ENCODE measurements at regions not wholly inside any gene's neighbourhood (a gene's known extent, or its start where the extent isn't known, plus 50 kb on each side); places are given as distances from the start of the nearest gene placed in this dataset.
A peak's percentile ranks its signal among the peaks of the same experiment; 100 is the strongest.

DNA sequence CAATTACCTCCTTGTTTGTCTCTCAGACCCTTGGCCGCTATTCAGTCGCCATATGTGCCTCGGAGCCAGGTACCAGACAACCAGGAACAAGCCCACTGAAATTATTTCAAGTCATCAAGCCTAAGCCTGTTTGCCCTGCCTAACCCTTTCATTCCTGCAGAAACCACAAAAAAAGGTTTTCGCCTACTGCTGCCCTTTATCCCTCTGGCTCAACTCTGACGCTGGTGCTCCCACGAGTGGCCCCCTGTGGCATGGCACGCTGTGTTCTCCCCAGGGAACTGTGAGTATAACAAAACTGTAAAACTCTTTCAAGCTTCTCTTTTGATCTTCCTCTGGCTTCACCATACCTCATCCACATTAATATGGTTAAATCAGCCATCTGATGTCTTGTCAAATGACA lies 215.7 kb upstream of the CDC14C start (continued):
- TF ChIP-seq, protein P1, sequence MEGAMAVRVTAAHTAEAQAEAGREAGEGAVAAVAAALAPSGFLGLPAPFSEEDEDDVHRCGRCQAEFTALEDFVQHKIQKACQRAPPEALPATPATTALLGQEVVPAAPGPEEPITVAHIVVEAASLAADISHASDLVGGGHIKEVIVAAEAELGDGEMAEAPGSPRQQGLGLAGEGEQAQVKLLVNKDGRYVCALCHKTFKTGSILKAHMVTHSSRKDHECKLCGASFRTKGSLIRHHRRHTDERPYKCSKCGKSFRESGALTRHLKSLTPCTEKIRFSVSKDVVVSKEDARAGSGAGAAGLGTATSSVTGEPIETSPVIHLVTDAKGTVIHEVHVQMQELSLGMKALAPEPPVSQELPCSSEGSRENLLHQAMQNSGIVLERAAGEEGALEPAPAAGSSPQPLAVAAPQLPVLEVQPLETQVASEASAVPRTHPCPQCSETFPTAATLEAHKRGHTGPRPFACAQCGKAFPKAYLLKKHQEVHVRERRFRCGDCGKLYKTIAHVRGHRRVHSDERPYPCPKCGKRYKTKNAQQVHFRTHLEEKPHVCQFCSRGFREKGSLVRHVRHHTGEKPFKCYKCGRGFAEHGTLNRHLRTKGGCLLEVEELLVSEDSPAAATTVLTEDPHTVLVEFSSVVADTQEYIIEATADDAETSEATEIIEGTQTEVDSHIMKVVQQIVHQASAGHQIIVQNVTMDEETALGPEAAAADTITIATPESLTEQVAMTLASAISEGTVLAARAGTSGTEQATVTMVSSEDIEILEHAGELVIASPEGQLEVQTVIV (IDR thresholded peaks at IDR 0.05; ENCODE audit: borderline replicate concordance, partially characterized antibody), result no peak
- TF ChIP-seq, protein P2, sequence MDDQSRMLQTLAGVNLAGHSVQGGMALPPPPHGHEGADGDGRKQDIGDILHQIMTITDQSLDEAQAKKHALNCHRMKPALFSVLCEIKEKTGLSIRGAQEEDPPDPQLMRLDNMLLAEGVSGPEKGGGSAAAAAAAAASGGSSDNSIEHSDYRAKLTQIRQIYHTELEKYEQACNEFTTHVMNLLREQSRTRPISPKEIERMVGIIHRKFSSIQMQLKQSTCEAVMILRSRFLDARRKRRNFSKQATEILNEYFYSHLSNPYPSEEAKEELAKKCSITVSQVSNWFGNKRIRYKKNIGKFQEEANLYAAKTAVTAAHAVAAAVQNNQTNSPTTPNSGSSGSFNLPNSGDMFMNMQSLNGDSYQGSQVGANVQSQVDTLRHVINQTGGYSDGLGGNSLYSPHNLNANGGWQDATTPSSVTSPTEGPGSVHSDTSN (IDR thresholded peaks at IDR 0.05; ENCODE audit: insufficient replicate concordance, low read depth, low read length), result no peak
- TF ChIP-seq GATAD2B (conservative IDR thresholded peaks at IDR 0.05; ENCODE audit: low read depth), result no peak
- TF ChIP-seq RFX5 (IDR thresholded peaks at IDR 0.05; ENCODE audit: low read depth, low read length), result no peak
- TF ChIP-seq LARP7 (IDR thresholded peaks at IDR 0.05), result no peak
- TF ChIP-seq CREM (IDR thresholded peaks at IDR 0.05; ENCODE audit: low read depth), result no peak
- no peak for TF ChIP-seq MTA2 (IDR thresholded peaks at IDR 0.05; ENCODE audit: low read depth)

DNA sequence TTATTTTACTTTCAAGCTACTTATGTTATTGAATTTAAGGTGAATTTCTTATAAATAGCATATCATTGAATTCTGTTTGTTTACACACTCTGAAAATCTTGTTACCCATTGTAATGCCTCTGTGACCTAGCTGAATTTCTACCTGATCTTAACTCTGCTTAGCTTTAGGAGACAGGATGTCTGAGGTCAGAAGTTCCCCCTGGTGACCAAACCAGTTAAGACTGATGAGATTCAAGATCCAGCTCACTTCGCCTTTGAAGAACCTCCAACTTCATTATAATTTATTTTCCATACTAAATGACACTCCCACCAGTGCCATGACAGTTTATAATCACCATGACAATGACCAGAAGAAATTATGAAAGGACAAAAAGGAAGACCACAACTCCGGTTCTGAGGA lies 213.4 kb upstream of the CDC14C start:
- Histone ChIP-seq H3K27ac (ENCODE audit: control insufficient read depth, insufficient read depth) (no peak overlapping the region), H2AFZ (ENCODE audit: control insufficient read depth, low read depth, low read length) (no peak overlapping the region), H3K79me2 (ENCODE audit: control insufficient read depth, insufficient read depth, low read length) (no peaks in the 10 kb centered on the region), H3K4me3 (no peak overlapping the region), H3K27me3 (replicated peaks in 1 of 2; ENCODE audit: control insufficient read depth in 2 of 2, insufficient read depth in 2 of 2, low read length in 1 of 2) (no peaks in the 10 kb centered on the region), H3K9me3 (replicated peaks; ENCODE audit: control insufficient read depth, insufficient read depth, low read length) (no peaks in the 10 kb centered on the region), H3K4me1 (ENCODE audit: control insufficient read depth, insufficient read depth, low read length) (no peaks in the 10 kb centered on the region), H4K20me1 (ENCODE audit: control insufficient read depth, insufficient read depth) (no peaks in the 10 kb centered on the region), H3K9ac (ENCODE audit: control insufficient read depth, insufficient read depth, low read length) (no peak overlapping the region), H3K4me2 (ENCODE audit: control insufficient read depth, insufficient read depth) (no peak overlapping the region), H3K36me3 (ENCODE audit: control insufficient read depth in 2 of 2, insufficient read depth in 2 of 2, low read length in 1 of 2) (no peaks in the 10 kb centered on the region)
- no TSS peak for BruUV-seq (replicated peaks)
- in situ Hi-C loops (cut with MboI) (no loop called here), intact Hi-C loops (cut with micrococcal nuclease; ENCODE audit: unreplicated experiment) (no loop called here)
- no peak for DNase-seq (ENCODE audit: low read depth, low spot score)
- ChIA-PET RAD21 (ENCODE audit: unreplicated experiment) (no interaction called here), CTCF (no interaction called here), POLR2A (no interaction called here), SMC1A (ENCODE audit: uncharacterized antibody, unreplicated experiment) (no interaction called here)
- TF ChIP-seq, protein P3, sequence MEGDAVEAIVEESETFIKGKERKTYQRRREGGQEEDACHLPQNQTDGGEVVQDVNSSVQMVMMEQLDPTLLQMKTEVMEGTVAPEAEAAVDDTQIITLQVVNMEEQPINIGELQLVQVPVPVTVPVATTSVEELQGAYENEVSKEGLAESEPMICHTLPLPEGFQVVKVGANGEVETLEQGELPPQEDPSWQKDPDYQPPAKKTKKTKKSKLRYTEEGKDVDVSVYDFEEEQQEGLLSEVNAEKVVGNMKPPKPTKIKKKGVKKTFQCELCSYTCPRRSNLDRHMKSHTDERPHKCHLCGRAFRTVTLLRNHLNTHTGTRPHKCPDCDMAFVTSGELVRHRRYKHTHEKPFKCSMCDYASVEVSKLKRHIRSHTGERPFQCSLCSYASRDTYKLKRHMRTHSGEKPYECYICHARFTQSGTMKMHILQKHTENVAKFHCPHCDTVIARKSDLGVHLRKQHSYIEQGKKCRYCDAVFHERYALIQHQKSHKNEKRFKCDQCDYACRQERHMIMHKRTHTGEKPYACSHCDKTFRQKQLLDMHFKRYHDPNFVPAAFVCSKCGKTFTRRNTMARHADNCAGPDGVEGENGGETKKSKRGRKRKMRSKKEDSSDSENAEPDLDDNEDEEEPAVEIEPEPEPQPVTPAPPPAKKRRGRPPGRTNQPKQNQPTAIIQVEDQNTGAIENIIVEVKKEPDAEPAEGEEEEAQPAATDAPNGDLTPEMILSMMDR (IDR thresholded peaks at IDR 0.05 in 2 of 3, conservative IDR thresholded peaks at IDR 0.05 in 1 of 3; ENCODE audit: control insufficient read depth in 2 of 3, extremely low read depth in 1 of 3, insufficient read depth in 1 of 3, low read depth in 3 of 3, low read length in 3 of 3), result 0 out of 6 replicates have a peak, but pooled peaks of 1 of the 3 experiments have one; percentile 5
- TF ChIP-seq DPF2 (IDR thresholded peaks at IDR 0.05), result no peak
- FAIRE-seq, result no peak
- WGBS (ENCODE audit: insufficient coverage, insufficient replicate concordance, low lambda C conversion rate, missing lambda C conversion rate), result 0% methylated on average over 2 of the region's 2 CpGs
- ATAC-seq, result no peak
